GM23248 (cell line): ENCODE measurements at regions not wholly inside any gene's neighbourhood (a gene's known extent, or its start where the extent isn't known, plus 50 kb on each side); places are given as distances from the start of the nearest gene placed in this dataset.

Experiments
- EZH2 ChIP-seq: fragments of 200-600 bp; sonication (generic); IDR thresholded peaks from 2 replicates; pipeline ENCODE4 v1.6.1; 2018; ENCODE audit warnings: antibody characterized with exemption, mild to moderate bottlenecking; ENCODE audit not compliant: insufficient read depth, poor library complexity, severe bottlenecking
- EZH2phosphoT487 ChIP-seq: fragments of 200-600 bp; sonication (generic); IDR thresholded peaks from 2 replicates; pipeline ENCODE4 v1.6.1; 2018; ENCODE audit warnings: antibody characterized with exemption, moderate library complexity, mild to moderate bottlenecking, low read depth; ENCODE audit not compliant: insufficient read depth

- no peak for TF ChIP-seq EZH2
- no peak for TF ChIP-seq EZH2phosphoT487
Measured at GRCh38 chr2:137845422-137845821, 118.9 kb upstream of the HNMT start.
